HEK293T (cell line): ENCODE measurements at regions not wholly inside any gene's neighbourhood (a gene's known extent, or its start where the extent isn't known, plus 50 kb on each side); places are given as distances from the start of the nearest gene placed in this dataset.

Experiments used
- BHLHE40 ChIP-seq: fragments of 450-650 bp; IDR thresholded peaks from 2 replicates; pipeline ENCODE4 v1.6.1; 2016; ENCODE audit warnings: mild to moderate bottlenecking, moderate library complexity, borderline replicate concordance
- ELF4 ChIP-seq: fragments of 450-650 bp; IDR thresholded peaks from 2 replicates; pipeline ENCODE4 v1.6.1; 2017; ENCODE audit warnings: antibody characterized with exemption
- FOXA1 ChIP-seq: fragments of 450-650 bp; IDR thresholded peaks from 2 replicates; pipeline ENCODE4 v1.6.1; 2016; ENCODE audit warnings: mild to moderate bottlenecking
- FOXM1 ChIP-seq: fragments of 450-650 bp; IDR thresholded peaks from 2 replicates; pipeline ENCODE4 v1.6.1; 2017; ENCODE audit warnings: mild to moderate bottlenecking, borderline replicate concordance
- L3MBTL2 ChIP-seq: fragments of 450-650 bp; conservative IDR thresholded peaks from 2 replicates; pipeline ENCODE4 v1.6.1; 2016; ENCODE audit warnings: mild to moderate bottlenecking
- LEF1 ChIP-seq: fragments of 450-650 bp; IDR thresholded peaks from 2 replicates; pipeline ENCODE4 v1.6.1; 2017; ENCODE audit warnings: mild to moderate bottlenecking, borderline replicate concordance
- SUZ12 ChIP-seq: fragments of 450-650 bp; IDR thresholded peaks from 2 replicates; pipeline ENCODE4 v1.6.1; 2016; ENCODE audit warnings: mild to moderate bottlenecking
- TARDBP ChIP-seq: fragments of 450-650 bp; IDR thresholded peaks from 2 replicates; pipeline ENCODE4 v1.6.1; 2016
- ZNF384 ChIP-seq: fragments of 450-650 bp; IDR thresholded peaks from 2 replicates; pipeline ENCODE4 v1.6.1; 2016
- TF ChIP-seq, protein P1 (sequence below): fragments of 450-650 bp; IDR thresholded peaks from 2 replicates; pipeline ENCODE4 v1.6.1; 2016

DNA sequence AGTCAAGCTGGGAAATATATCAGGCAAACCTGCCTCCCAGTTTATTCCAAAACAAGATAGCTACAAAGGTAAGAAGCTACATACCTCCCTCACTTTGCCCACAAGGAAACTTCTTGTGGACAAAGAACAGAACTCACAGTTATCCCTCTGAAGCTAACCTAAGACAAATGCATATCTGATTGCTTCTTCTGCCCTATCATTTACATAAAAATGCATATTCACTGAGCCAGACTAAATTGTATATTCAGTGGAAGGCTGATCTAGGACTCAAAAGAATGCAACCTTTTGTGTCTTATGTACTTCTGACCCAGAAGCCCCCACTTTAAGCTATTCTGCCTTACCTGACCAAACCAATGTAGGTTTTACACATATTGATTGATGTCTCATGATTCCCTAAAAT is 276.8 kb downstream of the HTR1A start:
- TF ChIP-seq ZNF384 (no peak), TARDBP (no peak), LEF1 (no peak), ELF4 (no peak), L3MBTL2 (no peak), BHLHE40 (no peak), FOXM1 (no peak), FOXA1 (no peak), SUZ12 (no peak)
- TF ChIP-seq, protein P1, sequence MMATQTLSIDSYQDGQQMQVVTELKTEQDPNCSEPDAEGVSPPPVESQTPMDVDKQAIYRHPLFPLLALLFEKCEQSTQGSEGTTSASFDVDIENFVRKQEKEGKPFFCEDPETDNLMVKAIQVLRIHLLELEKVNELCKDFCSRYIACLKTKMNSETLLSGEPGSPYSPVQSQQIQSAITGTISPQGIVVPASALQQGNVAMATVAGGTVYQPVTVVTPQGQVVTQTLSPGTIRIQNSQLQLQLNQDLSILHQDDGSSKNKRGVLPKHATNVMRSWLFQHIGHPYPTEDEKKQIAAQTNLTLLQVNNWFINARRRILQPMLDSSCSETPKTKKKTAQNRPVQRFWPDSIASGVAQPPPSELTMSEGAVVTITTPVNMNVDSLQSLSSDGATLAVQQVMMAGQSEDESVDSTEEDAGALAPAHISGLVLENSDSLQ = no peak
